ENCODE measurements at regions not wholly inside any gene's neighbourhood (a gene's known extent, or its start where the extent isn't known, plus 50 kb on each side); places are given as distances from the start of the nearest gene placed in this dataset.

GRCh38 chr11:92558323-92558722, 333.7 kb downstream of the FAT3 start (continued):
- TF ChIP-seq SP2 (IDR thresholded peaks at IDR 0.05; ENCODE audit: low read length), result no peak
- no peak for TF ChIP-seq ATF3 (IDR thresholded peaks at IDR 0.05; ENCODE audit: insufficient read depth, low read depth, low read length)
- no peak for TF ChIP-seq POU5F1 (IDR thresholded peaks at IDR 0.05; ENCODE audit: low read depth, low read length)
- TF ChIP-seq CEBPB (IDR thresholded peaks at IDR 0.05; ENCODE audit: low read depth, low read length), result no peak
